GM03348 (cell line): ENCODE measurements at regions not wholly inside any gene's neighbourhood (a gene's known extent, or its start where the extent isn't known, plus 50 kb on each side); places are given as distances from the start of the nearest gene placed in this dataset.
A peak's percentile ranks its signal among the peaks of the same experiment; 100 is the strongest.

ENCODE experiments used
- DNase-seq: peaks from one replicate; pipeline ENCODE4 v3.0.0; 2012; ENCODE audit warnings: low spot score

DNA sequence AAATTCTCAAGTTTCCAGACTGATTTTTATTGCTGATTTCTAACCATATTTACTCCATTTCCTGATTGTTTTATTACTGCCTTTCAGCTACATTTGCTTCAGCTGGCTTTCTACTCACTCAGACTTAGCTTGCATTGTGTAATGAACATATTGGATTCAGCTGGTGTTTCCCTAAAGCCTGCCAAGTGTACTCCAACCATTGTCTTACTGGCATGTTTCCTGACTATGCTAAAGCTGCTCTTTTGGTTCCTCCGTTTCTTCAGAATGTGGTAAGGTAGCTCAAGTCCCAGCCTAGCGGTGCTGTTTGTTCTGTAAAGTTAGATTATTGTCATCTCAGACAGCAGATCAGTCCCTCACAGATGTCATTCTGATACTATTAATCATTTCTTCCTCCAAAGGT lies 53.1 kb upstream of the GLRA2 start:
- peak; percentile 24 for DNase-seq

DNA sequence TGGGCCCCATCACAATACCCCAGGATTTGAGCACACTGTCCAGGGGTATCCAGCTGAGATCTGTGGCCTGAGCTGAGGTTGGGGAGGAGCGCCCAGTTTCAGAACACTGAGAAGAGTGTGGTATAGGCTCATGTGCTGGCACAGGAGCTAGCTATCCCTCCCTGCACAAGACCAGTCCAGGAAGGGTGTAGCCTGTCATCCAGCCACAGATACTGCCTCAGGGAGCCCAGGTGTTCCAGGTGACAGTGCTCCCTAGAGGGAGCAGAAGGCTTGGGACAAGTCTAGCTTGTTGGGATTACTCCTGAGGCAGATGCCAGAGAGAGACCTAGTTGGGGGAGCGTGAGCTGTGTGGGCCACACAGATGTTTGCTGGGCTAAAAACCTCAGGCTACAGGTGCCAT lies 79.6 kb upstream of the GLRA2 start:
- DNase-seq, result no peak

DNA sequence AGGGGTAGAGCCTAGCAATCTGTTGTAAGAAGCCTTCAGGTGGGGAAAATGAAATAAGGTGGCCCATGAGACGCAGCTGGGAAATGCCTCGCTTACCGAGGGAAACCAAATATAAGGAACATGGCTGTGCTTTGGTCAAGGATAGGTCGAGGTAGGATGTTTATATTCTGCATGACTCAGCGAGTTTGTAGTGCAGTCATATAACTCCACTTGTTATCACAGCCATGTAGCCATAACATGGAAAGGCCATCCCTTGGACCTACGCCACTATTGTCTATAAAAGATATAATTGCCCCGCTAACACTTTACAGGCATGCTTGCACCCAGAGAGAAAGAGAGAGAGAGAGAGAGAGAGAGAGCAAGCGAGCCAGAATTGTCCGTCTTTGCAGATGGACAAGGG lies 80.9 kb upstream of the GLRA2 start:
- DNase-seq, result no peak

DNA sequence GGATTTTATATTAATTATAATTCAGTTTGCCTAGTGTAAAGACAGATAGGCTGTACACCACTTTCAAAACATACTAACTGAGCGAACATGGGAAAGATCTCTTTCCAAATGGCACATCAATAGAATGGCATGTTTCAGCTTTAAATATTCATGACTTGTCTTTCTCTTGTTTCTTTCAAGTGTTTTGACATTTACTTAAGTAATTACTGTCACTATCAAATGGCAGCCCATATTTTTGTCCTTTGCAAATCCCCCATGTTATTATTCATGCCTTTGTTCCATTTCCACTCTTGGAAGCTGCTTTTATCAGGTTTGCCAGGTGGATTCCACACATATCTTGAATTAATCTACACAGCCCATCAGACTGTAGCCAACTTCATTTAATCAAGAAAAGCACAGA lies 89.2 kb upstream of the GLRA2 start:
- DNase-seq, result no peak

DNA sequence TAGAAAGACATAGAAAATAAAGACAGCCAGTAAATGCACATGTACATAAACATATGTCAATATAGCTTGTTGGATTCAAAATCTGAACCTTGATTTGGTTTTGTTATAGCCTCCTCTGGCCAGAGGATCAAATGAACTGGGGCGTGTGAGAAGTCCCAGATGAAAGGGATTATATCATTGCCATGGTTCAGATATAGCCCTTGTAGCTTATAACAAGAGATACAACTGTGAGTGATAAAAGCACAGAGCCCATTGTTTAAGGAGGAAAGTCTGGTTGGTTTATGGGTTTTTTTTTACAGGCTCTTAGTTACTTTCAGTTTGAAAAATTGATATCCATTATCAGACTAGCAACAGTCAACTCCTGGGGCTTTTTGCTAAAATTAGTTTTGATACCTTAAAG lies 101.7 kb upstream of the GLRA2 start:
- DNase-seq, result no peak

DNA sequence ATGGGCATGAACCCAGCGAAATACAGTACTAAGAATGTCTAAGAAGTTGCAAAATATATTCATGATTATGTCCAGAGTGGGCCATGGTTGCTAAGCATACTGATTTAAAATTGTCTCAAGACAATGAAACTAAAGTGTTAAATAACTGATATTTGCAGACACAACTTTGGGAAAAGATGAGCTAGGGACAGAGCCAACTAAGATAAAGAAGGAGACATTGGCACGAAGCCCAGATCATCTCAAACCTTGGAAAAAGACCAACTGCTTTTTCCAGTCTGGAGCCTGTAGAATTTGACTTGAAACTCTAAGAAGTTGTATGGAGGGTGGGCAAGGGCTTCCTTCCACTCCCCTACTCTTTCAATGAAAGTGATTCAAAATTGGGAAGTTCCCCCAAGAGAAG lies 108.5 kb upstream of the GLRA2 start:
- no peak for DNase-seq

DNA sequence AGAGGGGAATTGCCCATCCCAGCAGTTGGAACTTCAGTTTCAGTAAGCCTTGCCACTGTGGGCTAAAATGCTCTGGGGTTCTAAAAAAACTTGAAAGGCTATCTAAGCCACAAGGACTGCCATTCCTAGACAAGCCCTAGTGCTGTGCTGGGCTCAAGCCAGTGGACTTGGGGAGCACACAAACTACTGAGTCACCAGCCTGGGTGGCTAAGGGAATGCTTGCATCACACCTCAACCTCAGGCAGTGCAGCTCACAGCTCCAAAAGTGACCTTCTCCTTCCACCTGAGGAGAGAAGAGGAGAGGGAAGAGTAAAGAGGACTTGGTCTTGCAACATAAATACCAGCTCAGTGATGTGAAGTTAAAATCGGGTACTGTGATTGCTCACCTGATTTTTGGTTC lies 116.7 kb upstream of the GLRA2 start:
- DNase-seq, result no peak

DNA sequence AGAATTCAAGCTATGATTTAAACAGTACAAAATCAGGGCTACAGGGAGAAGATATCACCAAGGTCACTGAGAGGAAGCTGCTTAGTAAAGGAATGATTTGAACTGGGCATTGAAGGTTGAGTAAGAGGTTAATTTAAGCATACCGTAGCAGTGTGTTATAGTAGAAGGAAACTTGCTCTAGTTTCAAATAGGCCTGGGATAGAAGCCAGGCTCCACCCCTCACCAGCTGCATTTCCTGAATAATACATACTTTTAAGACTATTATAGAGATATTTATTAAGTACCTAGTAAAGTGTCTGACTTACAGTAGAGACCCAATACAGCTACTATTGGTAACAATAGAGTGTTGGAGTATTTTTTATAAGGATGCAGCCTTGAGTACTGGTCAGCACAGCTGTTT lies 118.0 kb upstream of the GLRA2 start:
- DNase-seq, result no peak

DNA sequence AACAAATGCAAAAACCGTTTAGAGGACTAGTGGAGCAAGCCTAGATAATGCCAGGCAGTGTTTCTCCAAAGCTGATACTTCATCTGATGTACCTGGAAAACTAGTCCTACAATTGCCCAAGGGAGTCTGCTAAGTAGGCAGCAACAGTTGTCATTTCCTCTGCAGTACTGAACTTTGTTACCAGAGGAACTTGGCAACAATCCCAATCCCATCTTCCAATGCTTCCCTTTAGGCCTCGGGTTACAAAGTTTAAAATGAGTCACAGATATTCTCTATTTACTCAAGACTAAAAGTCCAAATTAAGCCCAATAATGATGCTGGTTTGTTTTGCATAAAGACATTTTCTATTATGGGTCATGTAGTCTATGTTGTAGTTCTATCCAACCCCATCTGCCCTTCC lies 120.0 kb upstream of the GLRA2 start:
- no peak for DNase-seq

DNA sequence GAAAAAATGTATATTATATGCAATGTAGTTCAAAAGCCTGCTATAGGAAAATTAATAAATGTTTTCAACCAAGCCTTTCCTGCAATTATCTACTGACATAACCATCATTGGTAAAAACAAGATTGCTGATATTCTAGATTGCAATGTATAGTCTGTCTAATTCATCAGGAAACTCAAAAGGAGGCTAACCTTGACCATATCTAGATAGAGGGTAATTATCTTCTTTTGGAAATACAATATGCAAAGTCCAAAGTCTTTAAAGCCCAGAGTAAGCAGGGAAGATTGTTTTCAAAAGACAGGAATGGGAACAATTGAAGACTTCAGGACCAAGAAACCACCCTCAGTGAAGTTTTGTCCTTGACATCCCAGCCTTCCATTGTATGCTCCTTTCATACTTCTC lies 123.1 kb upstream of the GLRA2 start:
- no peak for DNase-seq

DNA sequence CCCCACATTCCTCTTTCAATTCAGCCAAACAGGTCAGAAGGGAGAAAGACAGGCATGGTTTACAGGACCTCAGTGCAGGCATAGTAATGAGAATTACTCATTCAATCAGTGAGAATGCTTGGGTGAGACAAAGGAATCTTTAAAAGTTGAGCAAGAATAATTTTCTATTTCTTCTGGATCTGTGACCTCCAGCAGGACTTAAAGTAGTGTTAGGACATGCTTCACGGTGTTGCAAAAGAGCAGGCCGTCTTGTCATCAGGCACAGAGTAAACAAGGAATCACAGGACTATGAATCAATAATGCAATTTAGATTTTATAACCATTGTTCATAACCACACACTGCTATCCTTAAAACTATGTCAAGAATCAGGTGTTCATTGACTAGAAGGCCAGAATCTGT lies 130.6 kb upstream of the GLRA2 start:
- DNase-seq, result peak; percentile 11

DNA sequence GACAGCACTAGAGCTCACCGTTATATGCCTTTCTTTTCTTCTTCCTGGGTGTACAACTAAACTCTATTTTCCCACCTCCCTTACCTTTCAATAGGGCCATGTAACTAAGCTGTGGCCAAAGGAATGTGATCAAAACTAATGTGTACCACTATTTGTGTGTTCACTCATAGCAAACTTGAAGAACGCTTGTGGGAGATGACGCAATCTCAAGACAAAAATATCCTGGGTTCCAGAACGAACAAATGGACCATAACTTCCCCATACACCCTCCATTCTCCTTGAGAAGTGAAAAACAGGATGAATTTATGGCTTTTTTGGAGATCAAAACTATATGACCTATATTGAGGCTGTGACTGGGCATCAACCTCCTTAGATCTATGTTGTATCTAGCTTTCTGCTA lies 139.7 kb upstream of the GLRA2 start:
- DNase-seq, result no peak

DNA sequence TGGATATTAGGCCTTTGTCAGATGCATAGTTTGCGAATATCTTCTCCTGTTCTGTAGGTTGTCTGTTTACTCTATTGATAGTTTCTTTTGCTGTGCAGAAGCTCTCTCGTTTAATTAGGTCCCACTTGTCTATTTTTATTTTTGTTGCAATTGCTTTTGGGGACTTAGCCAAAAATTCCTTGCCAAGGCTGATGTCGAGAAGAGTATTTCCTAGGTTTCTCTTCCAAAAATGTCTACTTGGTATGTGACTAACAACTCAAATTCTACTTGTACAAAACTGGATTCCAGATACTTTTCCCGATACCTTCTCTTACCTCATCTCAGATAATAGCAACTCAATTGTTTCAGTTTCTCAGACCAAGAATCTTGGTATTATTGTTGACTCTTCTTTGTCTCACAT lies 142.4 kb upstream of the GLRA2 start:
- no peak for DNase-seq

DNA sequence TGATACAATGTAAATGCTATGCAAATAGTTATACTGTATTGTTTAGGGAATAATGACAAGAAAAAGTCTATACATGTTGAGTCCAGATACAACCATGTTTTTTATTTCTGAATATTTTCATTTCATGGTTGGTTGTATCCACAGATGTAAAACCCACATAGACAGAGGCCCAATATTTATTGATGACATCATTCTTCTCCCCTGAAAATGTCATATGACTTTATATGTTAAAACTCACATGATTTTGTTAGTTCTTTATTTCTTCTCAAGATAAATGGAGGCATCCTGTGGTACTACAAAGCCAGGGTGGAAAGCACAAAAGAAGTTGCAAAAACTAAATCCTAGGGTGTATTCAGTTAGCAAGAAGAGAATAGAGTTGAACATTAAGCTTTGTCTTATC lies 149.3 kb upstream of the GLRA2 start:
- DNase-seq, result no peak

DNA sequence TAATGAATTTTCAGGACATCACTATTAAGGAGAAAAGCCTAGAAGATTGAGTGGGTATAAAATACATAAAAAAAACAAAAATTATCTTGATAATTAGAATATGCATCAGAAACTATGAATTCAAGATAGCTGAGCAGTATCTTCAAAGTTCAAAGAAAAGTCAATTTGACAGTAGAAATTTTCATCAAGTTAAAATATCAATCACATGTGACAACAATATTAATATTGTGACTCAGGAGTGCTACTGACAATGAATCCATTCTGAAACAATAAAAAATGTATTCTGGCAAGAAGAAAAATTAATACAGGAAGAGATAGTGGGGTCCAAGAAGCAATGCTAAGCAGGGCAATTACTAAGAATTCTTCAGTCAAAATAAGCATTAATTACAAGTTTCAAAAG lies 151.9 kb upstream of the GLRA2 start:
- DNase-seq, result no peak

DNA sequence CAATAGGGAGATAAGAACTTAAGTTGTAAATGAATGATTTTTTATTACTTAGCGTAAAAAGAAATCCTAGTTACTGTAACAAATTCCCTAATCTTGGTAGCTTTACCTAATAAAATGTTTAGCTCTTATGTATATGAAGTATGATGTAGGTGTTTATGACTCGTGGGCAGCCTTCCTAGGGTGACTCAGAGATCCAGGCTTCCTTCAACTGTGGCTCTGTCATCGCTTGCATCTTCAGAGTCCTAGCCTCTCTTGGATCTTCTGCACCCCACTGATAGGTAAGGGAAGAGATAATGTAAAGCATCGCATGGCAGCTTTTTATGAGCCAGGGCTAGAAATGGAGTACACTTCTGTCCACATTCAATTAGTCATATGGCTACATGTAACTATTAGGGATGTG lies 165.6 kb upstream of the GLRA2 start:
- no peak for DNase-seq

DNA sequence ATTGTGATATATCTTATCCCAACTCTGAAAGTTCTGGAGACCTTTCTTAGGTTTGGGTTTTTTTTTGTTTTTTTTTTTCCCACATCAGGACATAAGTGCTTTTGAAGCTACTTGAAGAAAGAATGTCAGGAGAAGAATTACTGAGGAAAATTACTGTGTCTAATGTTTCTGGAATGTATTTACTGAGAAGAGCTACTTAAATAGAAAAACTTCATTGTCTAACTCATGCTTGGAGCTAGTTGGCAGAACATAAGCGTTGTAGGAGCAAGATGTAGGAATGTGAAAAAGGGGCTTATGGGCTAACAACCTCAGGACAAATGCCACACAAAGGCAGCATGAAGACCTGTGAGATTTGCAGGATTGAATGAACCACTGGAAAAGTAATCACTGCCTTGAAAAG lies 166.6 kb upstream of the GLRA2 start:
- DNase-seq, result peak; percentile 20

DNA sequence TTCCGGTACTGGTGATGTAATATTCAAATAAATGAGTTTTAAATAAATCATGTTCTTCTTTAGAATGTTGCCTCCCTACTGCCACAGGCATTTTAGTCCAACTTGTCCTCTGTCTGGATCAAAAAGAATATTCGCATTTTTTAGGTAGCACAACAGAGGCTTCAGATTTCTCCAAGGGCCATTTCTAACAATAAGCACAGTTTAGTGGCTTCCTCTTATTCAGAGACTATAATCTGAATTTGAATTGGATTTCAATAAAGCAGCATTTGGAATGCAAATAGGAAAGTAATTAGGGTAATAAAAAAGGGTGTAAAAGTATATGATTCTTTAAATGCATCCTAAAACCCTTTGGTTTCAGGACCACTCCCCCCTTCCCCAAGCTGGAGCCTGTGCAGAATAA lies 167.9 kb upstream of the GLRA2 start:
- DNase-seq, result no peak

DNA sequence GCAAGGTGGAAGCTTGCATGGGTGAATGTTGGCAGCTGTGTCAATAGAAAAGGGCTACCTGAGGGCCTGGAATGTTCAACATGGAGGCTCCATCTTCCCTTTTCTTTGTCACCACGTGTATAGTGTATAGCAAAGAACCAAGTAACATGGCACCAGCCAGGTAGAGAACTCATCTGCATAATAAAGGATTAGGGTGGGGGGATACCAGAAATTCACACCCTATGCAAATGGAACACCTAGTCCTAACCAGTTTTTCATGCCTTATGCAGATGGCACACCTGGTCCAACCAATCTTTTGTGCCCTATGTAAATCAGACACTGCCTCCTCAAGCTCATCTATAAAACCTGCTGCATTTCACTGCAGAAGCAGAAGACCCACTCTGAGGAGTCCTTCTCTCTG lies 169.6 kb upstream of the GLRA2 start:
- DNase-seq, result no peak

DNA sequence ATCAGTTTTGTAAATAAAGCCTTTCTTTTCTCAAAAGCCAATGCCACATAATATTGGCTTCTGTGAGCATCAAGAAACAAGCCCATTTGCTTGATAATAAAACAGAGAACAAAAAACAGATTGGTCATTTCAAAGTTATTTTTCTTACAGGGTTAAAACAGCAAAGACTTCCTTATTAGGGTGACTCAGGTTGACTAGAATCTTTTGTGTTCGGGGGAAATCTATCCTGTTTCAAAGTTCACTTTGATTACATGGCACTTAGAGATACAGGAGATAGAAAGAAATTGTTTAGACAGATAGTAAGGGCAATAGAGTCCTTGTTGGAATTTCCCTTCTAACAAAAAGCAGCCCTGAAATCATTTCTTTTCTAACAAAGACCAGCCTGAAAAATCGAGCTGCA lies 170.0 kb upstream of the GLRA2 start:
- DNase-seq, result no peak

DNA sequence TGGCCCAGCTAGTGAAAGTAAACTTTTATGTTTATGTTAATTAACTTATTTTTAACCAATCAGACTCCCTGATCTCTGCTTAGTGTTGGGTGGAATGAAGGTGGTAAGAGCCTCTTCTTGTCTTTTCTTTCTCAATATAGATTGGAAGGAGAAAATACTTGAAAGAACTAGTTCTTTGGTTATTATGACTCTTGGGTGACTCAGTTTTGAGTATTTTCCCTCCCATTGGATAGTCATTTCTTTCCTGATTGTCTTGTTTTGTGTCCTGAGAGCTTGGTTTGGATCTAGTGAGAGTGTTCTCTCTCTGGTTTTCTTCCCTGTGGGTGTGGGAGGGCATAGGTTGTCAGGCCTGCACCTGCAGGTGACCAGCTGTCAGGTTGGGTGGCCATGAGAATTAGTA lies 172.0 kb upstream of the GLRA2 start:
- no peak for DNase-seq

DNA sequence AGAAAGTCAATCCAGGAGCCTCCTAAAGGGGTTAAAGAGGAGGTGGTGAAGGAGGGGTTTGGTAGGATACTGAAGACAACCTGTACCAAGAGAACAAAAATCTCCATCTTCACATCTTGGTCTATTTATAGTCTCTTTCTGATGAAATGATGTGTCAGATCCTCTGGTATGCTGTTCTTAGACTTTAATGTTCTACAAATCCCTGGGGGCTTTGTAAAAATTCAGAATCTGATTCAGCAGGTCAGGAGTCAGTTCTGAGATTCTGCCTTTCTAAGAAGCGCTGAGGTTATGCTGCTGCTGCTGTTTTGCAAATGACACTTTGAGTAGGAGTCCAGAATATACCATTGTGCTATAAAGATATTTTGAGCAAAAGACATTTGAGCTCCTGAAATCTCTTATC lies 172.9 kb upstream of the GLRA2 start:
- peak; percentile 30 for DNase-seq

DNA sequence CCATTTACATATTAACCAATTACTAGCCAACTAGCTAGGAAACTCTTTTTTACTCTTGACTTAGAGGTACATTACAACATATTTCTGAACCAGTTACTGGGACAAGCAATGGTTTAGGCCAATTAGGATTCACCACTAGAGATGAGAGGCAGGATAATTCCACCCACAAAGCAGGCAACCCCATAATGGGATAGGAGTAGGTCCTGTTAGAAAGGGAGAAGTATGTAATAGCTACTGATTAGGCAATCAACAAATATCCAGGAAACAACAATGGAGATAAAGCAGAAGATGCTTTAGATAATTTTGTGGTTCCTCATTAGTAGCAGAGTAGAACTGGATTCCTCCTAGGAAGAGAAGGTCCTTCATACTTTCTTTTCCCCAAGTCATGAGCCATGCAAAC lies 173.8 kb upstream of the GLRA2 start:
- DNase-seq, result peak; percentile 5

DNA sequence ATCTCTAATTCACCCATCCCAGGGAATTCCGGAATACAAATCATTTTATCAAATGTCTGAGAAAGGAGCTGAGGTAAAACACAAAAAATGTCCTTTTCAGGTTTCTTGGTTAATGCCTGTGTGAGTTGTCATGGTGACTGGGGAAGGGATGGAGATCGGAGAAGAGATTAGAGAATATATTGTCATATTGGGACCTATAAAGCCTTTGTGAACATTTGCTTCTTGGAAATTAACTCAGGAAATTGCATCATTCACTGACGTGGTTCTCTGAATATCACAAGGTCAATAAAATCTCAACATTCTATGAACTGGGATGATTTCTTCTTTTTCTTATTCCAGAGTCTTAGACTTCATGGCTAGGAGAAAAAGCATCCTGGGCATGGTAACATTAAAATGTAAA lies 174.8 kb upstream of the GLRA2 start:
- no peak for DNase-seq

DNA sequence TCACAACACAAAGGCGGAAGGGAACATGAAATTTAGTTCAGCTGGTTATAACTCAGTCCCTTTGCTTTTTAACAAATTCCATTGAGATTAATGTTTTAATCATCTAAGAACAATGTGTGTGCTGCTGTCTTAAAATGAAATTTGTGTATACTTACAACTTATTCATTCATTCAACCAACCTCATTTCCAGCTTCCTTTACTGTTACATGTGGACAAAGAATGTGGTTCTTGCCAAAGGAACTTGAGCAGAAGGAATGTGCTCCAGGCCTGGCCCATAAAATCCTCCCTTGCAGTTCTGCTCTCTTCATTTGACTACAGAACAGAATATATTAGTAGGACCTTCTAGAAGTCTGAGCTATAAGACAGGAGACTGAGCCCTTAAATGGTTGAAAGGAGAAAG lies 176.8 kb upstream of the GLRA2 start:
- peak; percentile 15 for DNase-seq
